Suprapubic skin (tissue), 4 donors: ENCODE measurements at regions not wholly inside any gene's neighbourhood (a gene's known extent, or its start where the extent isn't known, plus 50 kb on each side); places are given as distances from the start of the nearest gene placed in this dataset.

ENCODE experiments used
- POLR2A ChIP-seq, 2 donors: fragments of 450-650 bp; IDR thresholded peaks; one replicate each; pipeline ENCODE4 v1.6.1; 2017; ENCODE audit warnings: antibody characterized with exemption in 2 of 2, mild to moderate bottlenecking in 2 of 2, moderate library complexity in 2 of 2
- POLR2AphosphoS5 ChIP-seq, 3 donors: sonication (generic); formaldehyde crosslinking; IDR thresholded peaks; one replicate each; pipeline ENCODE4 v1.6.1; 2017; ENCODE audit warnings: antibody characterized with exemption in 3 of 3

DNA sequence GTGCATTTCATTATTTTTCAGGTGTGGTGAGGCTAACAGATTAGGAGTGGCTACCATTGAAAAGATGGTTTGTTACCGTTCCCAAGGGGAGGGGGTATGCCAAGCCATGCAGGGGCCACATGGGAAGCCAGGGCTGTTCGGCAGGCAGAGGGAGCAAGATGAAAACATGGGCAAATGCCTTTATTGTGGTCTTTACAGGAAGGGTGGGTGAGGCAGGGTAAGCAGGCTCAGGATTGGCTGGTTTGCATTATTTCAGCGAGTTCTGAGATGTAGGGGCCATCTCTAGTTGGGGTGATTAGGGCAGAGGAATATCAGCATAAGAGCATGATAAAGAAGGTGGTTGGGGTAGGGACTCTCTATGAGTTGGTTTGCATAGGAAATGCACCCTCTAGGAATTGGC lies 117.6 kb downstream of the CCT6B start:
- TF ChIP-seq POLR2AphosphoS5 (IDR thresholded peaks at IDR 0.05) (no peak), POLR2A (IDR thresholded peaks at IDR 0.05) (no peak)
